NCI-H526 (cell line): ENCODE measurements at regions not wholly inside any gene's neighbourhood (a gene's known extent, or its start where the extent isn't known, plus 50 kb on each side); places are given as distances from the start of the nearest gene placed in this dataset.
"Not testable (repeated sequence)": the region's sequence is repeated elsewhere in the genome, so short reads cannot be mapped to it uniquely, and the experiment has no call there.

Experiments
- DNase-seq, 2 experiments: peaks; one replicate each; lab custom pipeline; 2025; lab: John Stamatoyannopoulos, UW

GRCh38 chrX:145393702-145394235 is 146.5 kb downstream of the SPANXN1 start:
- DNase-seq: peak in 1 of 2 experiments; percentile 16

GRCh38 chrX:145394344-145394743 is 147.0 kb downstream of the SPANXN1 start:
- no peak for DNase-seq

- DNase-seq: no peak
Observed at GRCh38 chrX:145396612-145397011, 149.3 kb downstream of the SPANXN1 start.

- DNase-seq: peak in 1 of 2 experiments; percentile 28
Observed at GRCh38 chrX:145405012-145405411, 157.7 kb downstream of the SPANXN1 start.

- no peak for DNase-seq
Observed at GRCh38 chrX:145410622-145411021, 163.3 kb downstream of the SPANXN1 start.

GRCh38 chrX:145436211-145436610 is 188.9 kb downstream of the SPANXN1 start:
- not testable (repeated sequence) for DNase-seq

GRCh38 chrX:145464650-145465049 is 217.3 kb downstream of the SPANXN1 start:
- no peak for DNase-seq

- no peak for DNase-seq
Observed at GRCh38 chrX:145475725-145476124, 228.4 kb downstream of the SPANXN1 start.

GRCh38 chrX:145484740-145485139 is 237.4 kb downstream of the SPANXN1 start:
- no peak for DNase-seq

GRCh38 chrX:145502670-145503069 is 255.4 kb downstream of the SPANXN1 start:
- no peak for DNase-seq

GRCh38 chrX:145506214-145506613 is 258.9 kb downstream of the SPANXN1 start:
- no peak for DNase-seq

- DNase-seq: no peak
Observed at GRCh38 chrX:145524931-145525330, 277.6 kb downstream of the SPANXN1 start.

GRCh38 chrX:145532176-145532780 is 285.0 kb downstream of the SPANXN1 start:
- no peak for DNase-seq

- no peak for DNase-seq
Observed at GRCh38 chrX:145533534-145533933, 284.1 kb upstream of the SLITRK2 start.

GRCh38 chrX:145549496-145549895 is 268.1 kb upstream of the SLITRK2 start:
- no peak for DNase-seq

- no peak for DNase-seq
Observed at GRCh38 chrX:145552643-145553042, 265.0 kb upstream of the SLITRK2 start.

- no peak for DNase-seq
Observed at GRCh38 chrX:145553702-145554101, 263.9 kb upstream of the SLITRK2 start.

- no peak for DNase-seq
Observed at GRCh38 chrX:145563159-145563558, 254.5 kb upstream of the SLITRK2 start.

- DNase-seq: no peak
Observed at GRCh38 chrX:145609951-145610511, 207.6 kb upstream of the SLITRK2 start.

GRCh38 chrX:145613894-145614293 is 203.7 kb upstream of the SLITRK2 start:
- DNase-seq: no peak

GRCh38 chrX:145620666-145621065 is 197.0 kb upstream of the SLITRK2 start:
- no peak for DNase-seq

GRCh38 chrX:145623453-145623852 is 194.2 kb upstream of the SLITRK2 start:
- DNase-seq: no peak

GRCh38 chrX:145630081-145630480 is 187.5 kb upstream of the SLITRK2 start:
- DNase-seq: no peak
